RWPE1 (cell line): ENCODE measurements at regions not wholly inside any gene's neighbourhood (a gene's known extent, or its start where the extent isn't known, plus 50 kb on each side); places are given as distances from the start of the nearest gene placed in this dataset.

Experiments
- CTCF ChIA-PET: fragments of 350-600 bp; sonication (Branson Sonifier 250); formaldehyde crosslinking; extraction: SDS; loops from one replicate; lab custom pipeline; 2021; lab: Yijun Ruan, JAX
- POLR2A ChIA-PET: fragments of 400-600 bp; formaldehyde crosslinking; extraction: SDS; loops from one replicate; lab custom pipeline; 2020; ENCODE audit warnings: antibody characterized with exemption; ENCODE audit not compliant: low non-redundant PET; lab: Yijun Ruan, JAX
- DNase-seq: peaks from one replicate; pipeline ENCODE4 v3.0.0; 2012; ENCODE audit warnings: low spot score
- H3K27ac ChIP-seq: fragments of 450-650 bp; 2 replicates; pipeline ENCODE4 v1.5.1; 2017
- CTCF ChIP-seq: fragments of 450-650 bp; conservative IDR thresholded peaks from 2 replicates; pipeline ENCODE4 v1.5.1; 2017; ENCODE audit warnings: low read depth, mild to moderate bottlenecking

- ChIA-PET POLR2A (no interaction called here), CTCF (interaction anchor here (0.7 kb wide), 2 partner anchors 102 to 267 kb away, joined by 3 to 7 read pairs; no protein-coding TSS in a partner anchor)
- H3K27ac ChIP-seq: no peak overlapping the region
- no peak for TF ChIP-seq CTCF
- DNase-seq: no peak
Observed at GRCh38 chr3:13261892-13262291, 158.2 kb downstream of the NUP210 start.

DNA sequence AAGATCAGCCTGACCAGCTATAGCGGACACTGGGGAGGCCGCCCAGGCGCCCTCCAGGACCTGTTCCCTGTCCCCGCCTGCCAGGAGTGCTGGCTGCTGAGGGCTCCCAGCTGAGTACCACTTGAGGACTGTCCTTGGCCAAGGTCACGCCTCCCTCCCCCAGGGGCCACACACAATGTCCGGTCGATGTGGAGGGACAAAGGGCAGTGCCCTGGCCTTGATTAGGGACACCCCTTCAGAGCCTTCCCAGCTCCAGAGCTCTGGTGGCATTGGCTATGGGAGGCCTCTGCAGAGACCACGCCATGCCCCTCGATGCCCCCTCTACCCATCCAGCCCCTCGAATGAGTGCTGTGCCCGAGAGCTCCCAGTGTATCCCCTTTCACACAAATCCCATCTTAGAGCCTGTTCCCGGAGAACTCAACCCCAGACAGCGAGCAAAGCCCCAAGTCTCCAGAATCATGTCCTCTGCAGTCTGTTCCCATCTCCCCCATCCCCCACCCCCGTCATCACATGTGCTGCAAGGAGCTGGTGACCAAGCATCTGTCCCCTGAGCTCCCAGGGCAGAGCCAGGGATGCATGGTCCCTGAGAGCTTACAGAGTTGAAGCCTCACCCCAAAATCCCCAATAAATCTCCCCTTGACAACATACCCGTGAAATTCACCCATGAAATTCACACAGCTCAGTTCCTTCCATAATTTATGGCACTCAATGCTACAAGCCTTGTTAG lies 158.9 kb downstream of the NUP210 start:
- H3K27ac ChIP-seq: no peak overlapping the region
- DNase-seq: no peak
- POLR2A ChIA-PET: no interaction called here
- TF ChIP-seq CTCF: no peak
- CTCF ChIA-PET: interaction anchor here (0.7 to 0.8 kb wide), 2 partner anchors 36 to 266 kb away, joined by 3 to 7 read pairs; no protein-coding TSS in a partner anchor

GRCh38 chr3:13260259-13261103 lies 159.6 kb downstream of the NUP210 start:
- no peak for DNase-seq
- CTCF ChIA-PET: interaction anchor here (0.8 kb wide), 1 partner anchor 37 kb away, joined by 3 read pairs; no protein-coding TSS in a partner anchor
- TF ChIP-seq CTCF: no peak
- H3K27ac ChIP-seq: no peak overlapping the region
- POLR2A ChIA-PET: no interaction called here

DNA sequence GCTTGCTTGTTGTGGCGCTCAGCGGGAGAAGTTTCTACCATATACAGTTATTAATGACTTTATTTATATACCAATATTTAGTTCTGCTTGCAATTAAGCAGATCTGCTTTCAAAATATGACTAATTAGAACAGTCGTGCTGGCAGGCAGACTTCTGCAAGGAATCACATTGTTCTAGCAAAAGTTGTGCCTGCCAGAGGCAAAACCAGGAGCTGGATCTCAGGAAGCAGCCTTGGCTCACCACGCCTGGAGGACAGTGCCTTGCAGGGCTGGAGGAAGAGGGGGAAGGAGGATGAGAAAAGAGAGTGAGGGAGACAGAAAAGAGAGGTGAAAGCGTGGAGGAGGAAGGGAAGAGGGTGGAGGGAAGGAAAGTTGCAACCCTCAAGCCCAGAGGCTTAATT lies 160.3 kb downstream of the NUP210 start:
- no peak for DNase-seq
- ChIA-PET POLR2A (no interaction called here), CTCF (no interaction called here)
- TF ChIP-seq CTCF: no peak
- H3K27ac ChIP-seq: no peak overlapping the region

DNA sequence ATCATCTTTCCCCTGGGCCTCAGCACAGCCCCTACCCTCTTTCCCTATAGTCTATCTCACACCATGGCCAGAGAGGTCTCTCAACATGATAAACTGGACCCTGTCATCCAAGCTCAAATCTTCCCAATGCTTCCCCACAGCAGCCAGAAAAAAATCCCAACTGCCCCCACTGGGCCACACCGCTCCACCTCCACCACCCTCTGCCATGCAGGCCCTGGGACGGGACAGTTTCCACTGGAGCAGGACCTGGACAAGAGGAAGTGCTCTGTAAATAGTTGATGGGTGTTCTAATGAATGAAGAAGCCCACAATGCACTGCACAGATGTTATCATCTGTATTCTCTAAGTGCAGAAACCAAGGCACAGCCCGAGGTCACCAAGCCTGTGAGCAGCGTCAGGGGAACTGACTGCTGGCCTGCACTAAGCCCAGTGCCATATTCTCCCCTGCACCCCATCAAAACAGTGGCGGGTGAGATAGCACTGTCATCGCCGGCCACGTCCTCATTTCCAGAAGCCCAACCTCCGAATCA lies 161.1 kb downstream of the NUP210 start:
- no peak for TF ChIP-seq CTCF
- no peak for DNase-seq
- CTCF ChIA-PET: no interaction called here
- H3K27ac ChIP-seq: no peak overlapping the region
- POLR2A ChIA-PET: no interaction called here

DNA sequence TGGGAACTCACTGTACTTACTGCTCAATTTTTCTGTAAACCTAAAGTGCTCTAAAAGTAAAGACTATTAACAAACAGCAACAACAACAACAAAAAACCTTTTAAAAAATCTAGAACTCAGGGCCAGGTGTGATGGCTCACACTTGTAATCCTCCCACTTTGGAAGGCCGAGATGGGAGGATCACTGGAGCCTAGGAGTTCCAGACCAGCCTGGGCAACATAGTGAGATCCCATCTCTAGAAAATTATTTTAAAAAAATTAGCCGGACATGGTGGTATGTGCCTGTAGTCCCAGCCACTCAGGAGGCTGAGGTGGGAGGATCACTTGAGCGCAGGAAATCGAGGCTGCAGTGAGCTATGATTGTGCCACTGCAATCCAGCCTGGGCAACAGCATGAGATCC lies 161.8 kb downstream of the NUP210 start:
- ChIA-PET CTCF (no interaction called here), POLR2A (no interaction called here)
- no peak overlapping the region for H3K27ac ChIP-seq
- DNase-seq: no peak
- no peak for TF ChIP-seq CTCF
